ENCODE measurements at regions not wholly inside any gene's neighbourhood (a gene's known extent, or its start where the extent isn't known, plus 50 kb on each side); places are given as distances from the start of the nearest gene placed in this dataset.

DNA sequence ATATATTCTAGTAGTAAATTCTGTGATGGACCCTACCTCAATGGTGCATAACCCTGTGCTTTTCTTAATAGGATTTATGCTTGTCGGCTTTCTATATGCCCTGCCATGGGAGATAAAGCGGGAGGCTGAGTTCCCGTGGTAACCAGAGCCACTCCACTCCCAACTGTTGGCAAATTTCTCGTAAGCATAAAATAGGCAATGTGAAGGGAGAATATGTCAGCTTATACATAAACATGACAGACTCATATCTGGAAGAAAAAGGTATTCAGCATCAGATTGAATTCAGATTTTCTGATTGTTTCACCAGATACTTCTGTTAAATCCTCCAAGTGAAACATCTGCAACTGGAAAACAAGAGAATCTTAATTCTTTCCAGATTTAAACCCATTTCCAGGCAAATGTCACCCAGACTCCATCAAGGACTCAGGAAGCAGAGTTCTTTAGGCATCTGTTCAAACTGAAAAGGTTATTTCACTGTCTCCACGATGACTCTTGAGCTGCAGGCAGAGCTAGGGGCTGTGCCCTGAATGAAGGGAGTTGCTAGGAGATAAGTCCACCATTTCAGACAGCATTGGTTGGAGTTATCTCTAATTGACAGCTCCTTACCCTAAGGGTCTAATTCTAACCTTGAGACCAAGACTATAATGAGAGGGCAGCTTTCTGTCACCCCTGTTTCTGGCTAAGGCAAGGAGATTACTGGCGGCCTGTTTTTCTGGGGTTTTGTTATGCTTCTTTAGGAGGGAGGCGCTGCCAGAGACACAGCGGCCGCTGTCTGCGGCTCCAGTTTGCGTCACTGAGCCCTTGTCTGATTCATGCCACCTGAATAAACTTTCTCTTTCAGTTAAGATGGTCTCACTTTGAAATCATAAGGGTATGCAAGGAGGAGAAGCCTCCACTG, 381.3 kb downstream of the SOX11 start:
- TF ChIP-seq CTCF (IDR thresholded peaks at IDR 0.05; ENCODE audit: low read depth, low read length, missing control alignments) = no peak
- H3K4me3 ChIP-seq (ENCODE audit: low read depth, low read length) = no peak overlapping the region
- no peak for DNase-seq (ENCODE audit: low read depth)

GRCh38 chr2:6074089-6074643, 382.0 kb downstream of the SOX11 start:
- no peak for DNase-seq (ENCODE audit: low read depth)
- no peak for TF ChIP-seq CTCF (IDR thresholded peaks at IDR 0.05; ENCODE audit: low read depth, low read length, missing control alignments)
- H3K4me3 ChIP-seq (ENCODE audit: low read depth, low read length) = no peak overlapping the region

- no peak overlapping the region for H3K4me3 ChIP-seq (ENCODE audit: low read depth, low read length)
- TF ChIP-seq CTCF (IDR thresholded peaks at IDR 0.05; ENCODE audit: low read depth, low read length, missing control alignments) = no peak
- DNase-seq (ENCODE audit: low read depth) = no peak
Measured at GRCh38 chr2:6077585-6077984, 385.4 kb downstream of the SOX11 start.

- no peak for DNase-seq (ENCODE audit: low read depth)
- no peak overlapping the region for H3K4me3 ChIP-seq (ENCODE audit: low read depth, low read length)
- no peak for TF ChIP-seq CTCF (IDR thresholded peaks at IDR 0.05; ENCODE audit: low read depth, low read length, missing control alignments)
Measured at GRCh38 chr2:6078414-6078813, 386.2 kb downstream of the SOX11 start.

- no peak overlapping the region for H3K4me3 ChIP-seq (ENCODE audit: low read depth, low read length)
- no peak for TF ChIP-seq CTCF (IDR thresholded peaks at IDR 0.05; ENCODE audit: low read depth, low read length, missing control alignments)
- no peak for DNase-seq (ENCODE audit: low read depth)
Measured at GRCh38 chr2:6079405-6079804, 387.2 kb downstream of the SOX11 start.

- no peak overlapping the region for H3K4me3 ChIP-seq (ENCODE audit: low read depth, low read length)
- no peak for DNase-seq (ENCODE audit: low read depth)
- no peak for TF ChIP-seq CTCF (IDR thresholded peaks at IDR 0.05; ENCODE audit: low read depth, low read length, missing control alignments)
Measured at GRCh38 chr2:6080932-6081753, 389.0 kb downstream of the SOX11 start.

Measured in GM12864 (cell line).